Spleen (tissue), 11 donors: ENCODE measurements at regions not wholly inside any gene's neighbourhood (a gene's known extent, or its start where the extent isn't known, plus 50 kb on each side); places are given as distances from the start of the nearest gene placed in this dataset.

ENCODE experiments used
- DNase-seq: peaks from one replicate; pipeline ENCODE4 v3.0.0-alpha.2; 2020
- H3K27ac ChIP-seq, 8 donors: fragments of 200-600 bp; sonication (generic) in 7 of 8; 1 replicate in 4 of 8; 2 replicates in 4 of 8; pipeline versions ENCODE4 v1.5.0 to v1.8.0; 2016 to 2021; ENCODE audit warnings: inconsistent platforms in 4 of 8, mild to moderate bottlenecking in 4 of 8, moderate library complexity in 1 of 8
- H3K27me3 ChIP-seq, 7 donors: fragments of 200-600 bp; sonication (generic) in 6 of 7; replicated peaks in 1 of 7; 1 replicate in 4 of 7; 2 replicates in 3 of 7; pipeline versions ENCODE4 v1.5.0 to v1.8.0; 2016 to 2021; ENCODE audit warnings: inconsistent platforms in 3 of 7, mild to moderate bottlenecking in 1 of 7
- H3K36me3 ChIP-seq, 6 donors: fragments of 200-600 bp; sonication (generic) in 5 of 6; 1 replicate in 4 of 6; 2 replicates in 2 of 6; pipeline versions ENCODE4 v1.5.0 to v1.8.0; 2016 to 2021; ENCODE audit warnings: inconsistent platforms in 2 of 6
- H3K4me1 ChIP-seq, 6 donors: fragments of 200-600 bp; sonication (generic) in 5 of 6; 1 replicate in 3 of 6; 2 replicates in 3 of 6; pipeline versions ENCODE4 v1.5.0 to v1.8.0; 2016 to 2021; ENCODE audit warnings: inconsistent platforms in 3 of 6
- H3K4me3 ChIP-seq, 8 donors: fragments of 200-600 bp; sonication (generic) in 7 of 8; 1 replicate in 4 of 8; 2 replicates in 4 of 8; pipeline versions ENCODE4 v1.5.0 to v1.8.0; 2016 to 2021; ENCODE audit warnings: inconsistent platforms in 4 of 8, mild to moderate bottlenecking in 4 of 8, moderate library complexity in 2 of 8
- H3K9me3 ChIP-seq, 8 donors: fragments of 200-600 bp; sonication (generic) in 7 of 8; 1 replicate in 4 of 8; 2 replicates in 4 of 8; pipeline versions ENCODE4 v1.5.0 to v1.8.0; 2016 to 2021; ENCODE audit warnings: inconsistent platforms in 4 of 8
- POLR2A ChIP-seq, 3 donors: fragments of 450-650 bp; IDR thresholded peaks; one replicate each; pipeline ENCODE4 v1.5.1; 2017; ENCODE audit warnings: antibody characterized with exemption in 3 of 3, mild to moderate bottlenecking in 1 of 3
- POLR2AphosphoS5 ChIP-seq, 3 donors: sonication (generic); formaldehyde crosslinking; IDR thresholded peaks; one replicate each; pipeline ENCODE4 v1.5.1; 2017; ENCODE audit warnings: antibody characterized with exemption in 3 of 3
- WGBS, 5 donors: extraction: QIAGEN DNeasy Blood & Tissue Kit in 3 of 5; methylation state at CpG; one replicate each; pipeline versions ENCODE4 v1.1.5 to v1.1.7; 2013 to 2018; 5-methylcytosine and 5-hydroxymethylcytosine counted together
- intact Hi-C: fragments of 100-400 bp; cut with DNase I; formaldehyde crosslinking; loops from one replicate; pipeline ENCODE4 v1.15.0; 2023; ENCODE audit warnings: low total_unique reads
- TF ChIP-seq, protein P1 (sequence below), 11 experiments: fragments of 200-600 bp in 7 of 11; fragments of 450-650 bp in 4 of 11; sonication (generic) in 4 of 11; IDR thresholded peaks in 8 of 11; conservative IDR thresholded peaks in 3 of 11; 1 replicate in 7 of 11; 2 replicates in 4 of 11; pipeline versions ENCODE4 v1.4.0 to v1.8.0; 2016 to 2021; ENCODE audit warnings: antibody characterized with exemption in 11 of 11, inconsistent platforms in 4 of 11, mild to moderate bottlenecking in 1 of 11
- donor health status: healthy with polysubstance abuse.
- donor health status: DM: no; HTN: no; CAD: no; lungs with moderate emphysema.
- donor health status: DM: no; HTN: no; CAD: no.
- donor health status: Bipolar disorder and iron deficiency.
- donor health status: healthy.
- donor health status: DM: no; HTN: no; CAD: no.
- donor health status: DM: yes; HTN: yes; CAD: no.

DNA sequence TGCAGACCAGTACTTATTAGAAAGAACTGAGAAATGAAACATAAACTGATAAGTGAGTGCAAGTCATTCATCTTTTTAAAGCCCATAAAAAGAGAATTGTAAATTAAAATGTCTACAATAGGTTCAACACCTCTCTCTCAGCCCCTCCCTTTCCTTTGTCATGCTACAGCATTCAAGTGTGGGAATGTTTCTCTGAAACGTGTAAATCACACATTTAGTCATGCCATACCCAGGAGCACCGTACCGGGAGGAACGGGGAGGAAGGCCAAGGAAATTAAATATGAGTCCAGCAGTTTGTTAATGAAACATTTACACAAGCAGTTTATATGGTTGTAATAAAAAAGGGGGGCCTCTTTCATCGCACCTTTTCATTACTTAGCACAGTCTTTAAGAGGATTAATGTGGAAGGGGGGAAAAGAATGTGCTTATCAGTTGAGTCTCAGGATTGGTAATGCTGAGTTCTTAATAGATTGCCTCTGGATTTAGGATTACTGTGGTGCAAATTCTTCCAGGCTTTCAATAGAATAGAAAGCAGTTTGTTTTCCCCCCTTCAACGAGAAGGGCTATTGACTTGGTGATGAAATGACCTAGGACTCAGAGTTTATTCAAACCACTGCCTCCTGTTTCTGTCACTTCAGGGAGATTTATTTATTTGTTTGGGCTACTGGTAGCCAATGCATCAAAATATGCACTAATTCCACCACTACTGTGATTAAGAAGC is 176.0 kb upstream of the ZNF608 start:
- Histone ChIP-seq H3K27me3 (no peaks in the 10 kb centered on the region), H3K27ac (no peak overlapping the region), H3K36me3 (no peaks in the 10 kb centered on the region), H3K9me3 (no peaks in the 10 kb centered on the region), H3K4me1 (peaks cover 3 to 53% (median 27%) of the 10 kb centered on the region in 6 donors), H3K4me3 (no peak overlapping the region)
- intact Hi-C loops, result no loop called here
- no peak for TF ChIP-seq POLR2AphosphoS5 (IDR thresholded peaks at IDR 0.05)
- no peak for TF ChIP-seq POLR2A (IDR thresholded peaks at IDR 0.05)
- TF ChIP-seq, protein P1, sequence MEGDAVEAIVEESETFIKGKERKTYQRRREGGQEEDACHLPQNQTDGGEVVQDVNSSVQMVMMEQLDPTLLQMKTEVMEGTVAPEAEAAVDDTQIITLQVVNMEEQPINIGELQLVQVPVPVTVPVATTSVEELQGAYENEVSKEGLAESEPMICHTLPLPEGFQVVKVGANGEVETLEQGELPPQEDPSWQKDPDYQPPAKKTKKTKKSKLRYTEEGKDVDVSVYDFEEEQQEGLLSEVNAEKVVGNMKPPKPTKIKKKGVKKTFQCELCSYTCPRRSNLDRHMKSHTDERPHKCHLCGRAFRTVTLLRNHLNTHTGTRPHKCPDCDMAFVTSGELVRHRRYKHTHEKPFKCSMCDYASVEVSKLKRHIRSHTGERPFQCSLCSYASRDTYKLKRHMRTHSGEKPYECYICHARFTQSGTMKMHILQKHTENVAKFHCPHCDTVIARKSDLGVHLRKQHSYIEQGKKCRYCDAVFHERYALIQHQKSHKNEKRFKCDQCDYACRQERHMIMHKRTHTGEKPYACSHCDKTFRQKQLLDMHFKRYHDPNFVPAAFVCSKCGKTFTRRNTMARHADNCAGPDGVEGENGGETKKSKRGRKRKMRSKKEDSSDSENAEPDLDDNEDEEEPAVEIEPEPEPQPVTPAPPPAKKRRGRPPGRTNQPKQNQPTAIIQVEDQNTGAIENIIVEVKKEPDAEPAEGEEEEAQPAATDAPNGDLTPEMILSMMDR (IDR thresholded peaks at IDR 0.05 in 8 of 11, conservative IDR thresholded peaks at IDR 0.05 in 3 of 11), result no peak
- WGBS, 5 donors, result 70 to 81% (median 76%) methylated on average over 6 of the region's 6 CpGs
- no peak for DNase-seq

- peaks cover 3 to 53% (median 27%) of the 10 kb centered on the region in 6 donors for H3K4me1 ChIP-seq
- H3K4me3 ChIP-seq, result no peak overlapping the region
- intact Hi-C loops, result no loop called here
- H3K36me3 ChIP-seq, result no peaks in the 10 kb centered on the region
- no peaks in the 10 kb centered on the region for H3K27me3 ChIP-seq
- no peak for TF ChIP-seq POLR2A (IDR thresholded peaks at IDR 0.05)
- no peak for TF ChIP-seq POLR2AphosphoS5 (IDR thresholded peaks at IDR 0.05)
- TF ChIP-seq, protein P1 (IDR thresholded peaks at IDR 0.05 in 8 of 11, conservative IDR thresholded peaks at IDR 0.05 in 3 of 11), result no peak
- no peak overlapping the region for H3K27ac ChIP-seq
- H3K9me3 ChIP-seq, result no peaks in the 10 kb centered on the region
- no peak for DNase-seq
- 25 to 46% (median 34%) methylated on average over 1 of the region's 1 CpG for WGBS, 5 donors
These were observed 176.7 kb upstream of the ZNF608 start for GRCh38 chr5:124923131-124923530.

GRCh38 chr5:124924729-124925128 is 178.3 kb upstream of the ZNF608 start:
- H3K27me3 ChIP-seq, result no peaks in the 10 kb centered on the region
- H3K4me1 ChIP-seq, result peaks cover 3 to 42% (median 25%) of the 10 kb centered on the region in 6 donors
- H3K9me3 ChIP-seq, result no peaks in the 10 kb centered on the region
- intact Hi-C loops, result no loop called here
- 86 to 100% (median 91%) methylated on average over 1 of the region's 1 CpG for WGBS, 5 donors
- H3K27ac ChIP-seq, result no peak overlapping the region
- H3K36me3 ChIP-seq, result no peaks in the 10 kb centered on the region
- no peak overlapping the region for H3K4me3 ChIP-seq
- no peak for DNase-seq
- TF ChIP-seq POLR2AphosphoS5 (IDR thresholded peaks at IDR 0.05) (no peak), POLR2A (IDR thresholded peaks at IDR 0.05) (no peak)
- TF ChIP-seq, protein P1 (IDR thresholded peaks at IDR 0.05 in 8 of 11, conservative IDR thresholded peaks at IDR 0.05 in 3 of 11), result no peak

DNA sequence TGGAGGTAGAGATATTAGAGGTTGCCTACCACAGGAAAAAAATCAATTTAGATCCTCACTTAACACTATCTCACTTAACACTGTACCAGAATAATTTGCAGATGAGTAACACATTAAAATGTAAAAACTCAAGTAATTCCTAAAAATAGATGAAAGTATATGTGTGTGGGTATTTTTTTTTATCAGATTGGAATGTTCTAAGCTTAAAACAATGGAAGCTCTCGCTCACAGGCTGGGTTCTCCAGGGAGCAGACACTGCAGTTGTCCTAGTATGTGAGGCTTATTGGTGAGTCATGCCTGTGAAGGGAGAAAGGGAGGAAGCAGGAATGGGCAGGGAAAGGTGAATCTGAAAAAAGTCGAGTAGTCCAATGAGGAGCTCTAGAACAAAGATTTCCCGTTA is 181.3 kb upstream of the ZNF608 start:
- Histone ChIP-seq H3K27me3 (no peaks in the 10 kb centered on the region), H3K4me1 (peaks cover 0 to 11% (median 7%) of the 10 kb centered on the region in 6 donors), H3K9me3 (no peaks in the 10 kb centered on the region), H3K36me3 (no peaks in the 10 kb centered on the region), H3K27ac (no peak overlapping the region), H3K4me3 (no peak overlapping the region)
- 79 to 97% (median 84%) methylated on average over 3 of the region's 3 CpGs for WGBS, 5 donors
- intact Hi-C loops, result no loop called here
- TF ChIP-seq, protein P1 (IDR thresholded peaks at IDR 0.05 in 8 of 11, conservative IDR thresholded peaks at IDR 0.05 in 3 of 11), result no peak
- TF ChIP-seq POLR2A (IDR thresholded peaks at IDR 0.05) (no peak), POLR2AphosphoS5 (IDR thresholded peaks at IDR 0.05) (no peak)
- no peak for DNase-seq
